ENCODE measurements at regions not wholly inside any gene's neighbourhood (a gene's known extent, or its start where the extent isn't known, plus 50 kb on each side); places are given as distances from the start of the nearest gene placed in this dataset.

DNA sequence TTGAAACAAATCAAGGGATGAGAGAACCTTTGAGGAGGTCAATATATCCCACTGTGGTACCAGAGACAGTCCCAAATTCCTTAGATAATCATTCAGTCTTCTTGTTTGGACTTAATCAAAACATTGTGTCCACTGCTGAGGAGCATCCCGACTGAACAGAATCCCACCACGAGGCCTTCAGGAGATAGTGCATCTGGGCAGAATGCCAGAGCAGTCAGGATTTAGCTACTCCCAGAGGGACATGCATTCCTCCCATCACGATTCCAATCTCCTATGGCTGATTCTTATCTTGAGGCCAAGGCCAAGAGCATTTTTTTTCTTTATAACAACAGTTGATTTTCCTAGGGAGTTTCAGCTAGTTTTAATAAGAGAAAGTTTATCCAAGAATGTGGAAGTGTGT, 87.4 kb upstream of the COX10 start:
- no peak for TF ChIP-seq CTCF (IDR thresholded peaks at IDR 0.05; ENCODE audit: insufficient read depth, low read depth, low read length)
- peak; percentile 23 for DNase-seq (ENCODE audit: low read depth)

GRCh38 chr17:13984956-13985355, 84.3 kb upstream of the COX10 start:
- no peak for DNase-seq (ENCODE audit: low read depth)
- no peak for TF ChIP-seq CTCF (IDR thresholded peaks at IDR 0.05; ENCODE audit: insufficient read depth, low read depth, low read length)
- no peak overlapping the region for H3K4me3 ChIP-seq (ENCODE audit: low read depth, low read length)

More for the DNA sequence above, 87.4 kb upstream of the COX10 start:
- no peak overlapping the region for H3K4me3 ChIP-seq (ENCODE audit: low read depth, low read length)

DNA sequence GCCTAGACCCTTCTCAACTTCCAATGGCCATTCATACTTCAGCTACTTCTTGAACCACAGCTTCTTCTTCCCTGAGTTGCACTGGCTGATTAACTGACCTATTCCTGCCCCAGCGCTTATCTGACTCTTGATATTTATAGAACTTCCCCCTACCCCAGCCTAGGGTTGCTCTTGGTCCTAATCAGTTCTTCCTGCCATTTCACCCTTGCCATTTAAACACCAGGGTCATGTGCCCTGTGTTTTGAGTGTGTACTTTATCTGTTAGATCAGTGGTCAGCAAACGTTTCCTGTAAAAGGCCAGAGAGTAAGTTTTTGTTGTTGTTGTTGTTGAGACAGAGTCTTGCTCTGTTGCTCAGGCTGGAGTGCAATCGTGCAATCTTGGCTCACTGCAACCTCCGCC, 82.4 kb upstream of the COX10 start:
- no peak for DNase-seq (ENCODE audit: low read depth)
- no peak for TF ChIP-seq CTCF (IDR thresholded peaks at IDR 0.05; ENCODE audit: insufficient read depth, low read depth, low read length)
- no peak overlapping the region for H3K4me3 ChIP-seq (ENCODE audit: low read depth, low read length)

DNA sequence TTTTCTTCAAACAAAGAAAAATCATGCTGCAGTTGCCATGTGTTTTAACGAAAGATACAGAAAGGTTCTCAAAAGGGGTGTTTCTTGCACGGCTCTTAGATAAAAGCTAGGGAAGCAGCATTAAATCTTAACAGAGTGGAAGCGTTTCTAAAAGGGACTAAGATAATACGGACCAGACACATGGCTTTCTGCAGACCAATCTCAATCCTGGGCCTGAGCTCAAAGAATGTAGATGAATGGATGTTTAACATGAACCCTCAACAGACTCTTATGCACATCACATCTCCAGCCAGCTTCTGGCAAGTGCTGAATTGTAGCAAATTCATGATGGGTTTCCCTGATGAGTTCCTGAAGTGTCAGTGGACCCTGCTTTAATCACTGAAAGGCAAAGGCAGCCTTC, 80.2 kb upstream of the COX10 start:
- no peak for TF ChIP-seq CTCF (IDR thresholded peaks at IDR 0.05; ENCODE audit: insufficient read depth, low read depth, low read length)
- H3K4me3 ChIP-seq (ENCODE audit: low read depth, low read length): no peak overlapping the region
- no peak for DNase-seq (ENCODE audit: low read depth)

GRCh38 chr17:13993106-13993505, 76.2 kb upstream of the COX10 start:
- no peak for DNase-seq (ENCODE audit: low read depth)
- no peak for TF ChIP-seq CTCF (IDR thresholded peaks at IDR 0.05; ENCODE audit: insufficient read depth, low read depth, low read length)

GRCh38 chr17:13994050-13994449, 75.3 kb upstream of the COX10 start:
- no peak overlapping the region for H3K4me3 ChIP-seq (ENCODE audit: low read depth, low read length)
- no peak for DNase-seq (ENCODE audit: low read depth)
- no peak for TF ChIP-seq CTCF (IDR thresholded peaks at IDR 0.05; ENCODE audit: insufficient read depth, low read depth, low read length)

More at GRCh38 chr17:13993106-13993505, 76.2 kb upstream of the COX10 start:
- H3K4me3 ChIP-seq (ENCODE audit: low read depth, low read length): no peak overlapping the region

DNA sequence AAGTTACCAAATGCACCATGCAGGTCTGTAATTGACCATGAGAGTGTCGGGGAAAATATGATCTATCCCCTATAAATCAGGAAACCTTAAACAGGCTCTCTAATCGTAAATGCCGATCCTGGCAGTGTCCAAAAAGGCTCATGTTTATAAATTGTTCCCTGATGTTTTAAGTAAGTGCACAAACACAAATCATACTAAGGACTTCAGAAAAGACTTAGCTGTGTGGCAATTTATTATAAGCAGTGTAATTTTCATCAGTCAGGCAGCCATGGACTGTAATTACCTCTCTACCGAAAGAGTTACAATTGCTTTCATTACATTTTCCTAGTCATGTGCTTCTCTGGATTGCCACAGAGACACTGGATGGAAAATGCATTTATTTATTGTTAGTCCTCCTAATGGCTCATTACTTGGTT, 73.4 kb upstream of the COX10 start:
- peak; percentile 67 for DNase-seq (ENCODE audit: low read depth)
- no peak for TF ChIP-seq CTCF (IDR thresholded peaks at IDR 0.05; ENCODE audit: insufficient read depth, low read depth, low read length)
- H3K4me3 ChIP-seq (ENCODE audit: low read depth, low read length): peak overlapping the region; percentile 27

Measured in fibroblast of villous mesenchyme (primary cell).